Breast epithelium (tissue), 4 donors: ENCODE measurements at regions not wholly inside any gene's neighbourhood (a gene's known extent, or its start where the extent isn't known, plus 50 kb on each side); places are given as distances from the start of the nearest gene placed in this dataset.
A peak's percentile ranks its signal among the peaks of the same experiment; 100 is the strongest.

Source experiments
- DNase-seq, 2 donors: peaks; one replicate each; pipeline ENCODE4 v3.0.0-alpha.2; 2019; ENCODE audit warnings: low spot score in 2 of 2
- H3K27ac ChIP-seq, 2 donors: fragments of 200-600 bp; sonication (generic) in 1 of 2; one replicate each; pipeline ENCODE4 v1.5.1; 2016 to 2019; ENCODE audit warnings: mild to moderate bottlenecking in 1 of 2
- H3K27me3 ChIP-seq, 2 donors: fragments of 200-600 bp; sonication (generic) in 1 of 2; one replicate each; pipeline versions ENCODE4 v1.5.1 to v1.6.0; 2017 to 2019; ENCODE audit warnings: control low read depth in 1 of 2, mild to moderate bottlenecking in 1 of 2
- H3K36me3 ChIP-seq: fragments of 200-600 bp; one replicate; pipeline ENCODE4 v1.5.1; 2019
- H3K4me1 ChIP-seq, 2 donors: fragments of 200-600 bp; sonication (generic); one replicate each; pipeline ENCODE4 v1.5.1; 2016 to 2019; ENCODE audit warnings: control low read depth in 1 of 2
- H3K4me3 ChIP-seq, 3 donors: fragments of 200-600 bp; sonication (generic); 1 replicate in 2 of 3; 2 replicates in 1 of 3; pipeline ENCODE4 v1.5.1; 2016 to 2019; ENCODE audit warnings: mild to moderate bottlenecking in 3 of 3, moderate library complexity in 2 of 3
- H3K9me3 ChIP-seq, 2 donors: fragments of 200-600 bp; sonication (generic) in 1 of 2; one replicate each; pipeline ENCODE4 v1.5.1; 2016 to 2019; ENCODE audit warnings: control low read depth in 1 of 2
- POLR2A ChIP-seq: fragments of 450-650 bp; IDR thresholded peaks from one replicate; pipeline ENCODE4 v1.6.1; 2016; ENCODE audit warnings: antibody characterized with exemption, mild to moderate bottlenecking, moderate library complexity
- POLR2AphosphoS5 ChIP-seq, 3 donors: sonication (generic); formaldehyde crosslinking; IDR thresholded peaks; one replicate each; pipeline ENCODE4 v1.6.1; 2017; ENCODE audit warnings: antibody characterized with exemption in 3 of 3
- intact Hi-C: fragments of 100-400 bp; cut with DNase I; formaldehyde crosslinking; loops from one replicate; pipeline ENCODE4 v1.15.1; 2023; ENCODE audit warnings: low total_unique reads
- TF ChIP-seq, protein P1 (sequence below), 3 donors: fragments of 450-650 bp; IDR thresholded peaks; one replicate each; pipeline ENCODE4 v1.5.1; 2016 to 2017; ENCODE audit warnings: antibody characterized with exemption in 3 of 3, mild to moderate bottlenecking in 3 of 3, moderate library complexity in 3 of 3

DNA sequence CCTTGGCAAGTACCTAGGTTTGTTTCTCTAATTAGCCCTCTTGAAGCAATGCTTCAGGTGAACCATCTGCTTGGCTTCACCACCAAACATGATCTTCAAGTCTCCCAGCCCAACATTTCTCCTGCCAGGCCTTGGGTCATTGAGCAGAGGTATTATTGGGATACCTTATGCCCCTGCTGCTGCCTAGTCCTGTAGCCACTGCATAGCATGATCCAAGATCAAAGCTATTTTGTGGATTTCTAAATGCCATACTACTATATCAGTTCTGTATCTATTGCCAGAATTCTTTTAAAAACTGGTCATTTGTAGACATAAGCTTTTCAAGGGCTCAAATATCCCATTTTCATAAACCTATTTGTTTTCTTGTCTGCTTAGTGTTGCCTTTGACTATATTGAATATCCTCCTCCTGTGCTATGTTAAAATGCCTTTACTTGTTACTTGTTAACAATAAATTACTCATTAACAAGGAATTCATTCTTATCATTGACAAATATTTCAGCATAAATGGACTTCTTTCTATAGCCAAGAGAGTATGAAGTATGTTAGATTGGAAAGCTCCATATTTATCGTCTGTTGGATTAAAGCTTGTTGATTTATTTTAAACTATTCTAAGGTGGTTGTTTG lies 204.5 kb upstream of the RBBP8 start:
- intact Hi-C loops: no loop called here

DNA sequence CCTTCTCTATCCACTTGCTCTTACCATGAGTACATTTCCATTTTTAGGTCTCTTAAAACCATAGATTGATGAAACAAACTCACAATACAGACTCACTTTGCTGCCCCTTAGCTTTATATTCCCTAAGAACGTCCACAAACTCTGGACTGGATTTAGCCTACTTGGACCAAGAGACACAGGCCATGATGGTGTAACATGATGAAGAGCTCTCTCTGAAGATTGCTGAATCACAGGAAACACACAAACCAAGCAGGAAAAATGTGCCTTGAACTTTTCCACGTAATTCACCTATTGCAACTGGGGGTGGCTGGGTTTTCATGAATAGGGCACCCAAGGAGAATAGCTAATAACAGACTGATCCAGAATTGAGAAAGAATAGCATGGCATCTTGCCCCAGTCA lies 201.7 kb upstream of the RBBP8 start:
- intact Hi-C loops: no loop called here
- Histone ChIP-seq H3K27ac (no peak overlapping the region), H3K36me3 (no peaks in the 10 kb centered on the region), H3K27me3 (no peaks in the 10 kb centered on the region), H3K4me1 (no peaks in the 10 kb centered on the region), H3K9me3 (no peaks in the 10 kb centered on the region), H3K4me3 (no peak overlapping the region)
- no peak for DNase-seq
- TF ChIP-seq POLR2AphosphoS5 (IDR thresholded peaks at IDR 0.05): no peak
- no peak for TF ChIP-seq POLR2A
- TF ChIP-seq, protein P1, sequence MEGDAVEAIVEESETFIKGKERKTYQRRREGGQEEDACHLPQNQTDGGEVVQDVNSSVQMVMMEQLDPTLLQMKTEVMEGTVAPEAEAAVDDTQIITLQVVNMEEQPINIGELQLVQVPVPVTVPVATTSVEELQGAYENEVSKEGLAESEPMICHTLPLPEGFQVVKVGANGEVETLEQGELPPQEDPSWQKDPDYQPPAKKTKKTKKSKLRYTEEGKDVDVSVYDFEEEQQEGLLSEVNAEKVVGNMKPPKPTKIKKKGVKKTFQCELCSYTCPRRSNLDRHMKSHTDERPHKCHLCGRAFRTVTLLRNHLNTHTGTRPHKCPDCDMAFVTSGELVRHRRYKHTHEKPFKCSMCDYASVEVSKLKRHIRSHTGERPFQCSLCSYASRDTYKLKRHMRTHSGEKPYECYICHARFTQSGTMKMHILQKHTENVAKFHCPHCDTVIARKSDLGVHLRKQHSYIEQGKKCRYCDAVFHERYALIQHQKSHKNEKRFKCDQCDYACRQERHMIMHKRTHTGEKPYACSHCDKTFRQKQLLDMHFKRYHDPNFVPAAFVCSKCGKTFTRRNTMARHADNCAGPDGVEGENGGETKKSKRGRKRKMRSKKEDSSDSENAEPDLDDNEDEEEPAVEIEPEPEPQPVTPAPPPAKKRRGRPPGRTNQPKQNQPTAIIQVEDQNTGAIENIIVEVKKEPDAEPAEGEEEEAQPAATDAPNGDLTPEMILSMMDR (IDR thresholded peaks at IDR 0.05): no peak

More for the DNA sequence above, 204.5 kb upstream of the RBBP8 start:
- no peaks in the 10 kb centered on the region for H3K4me1 ChIP-seq
- H3K36me3 ChIP-seq: no peaks in the 10 kb centered on the region
- TF ChIP-seq POLR2A (no peak), POLR2AphosphoS5 (IDR thresholded peaks at IDR 0.05) (no peak)
- TF ChIP-seq, protein P1 (IDR thresholded peaks at IDR 0.05): no peak
- DNase-seq: no peak
- H3K27ac ChIP-seq: no peak overlapping the region
- no peaks in the 10 kb centered on the region for H3K27me3 ChIP-seq
- H3K9me3 ChIP-seq: no peaks in the 10 kb centered on the region
- no peak overlapping the region for H3K4me3 ChIP-seq

DNA sequence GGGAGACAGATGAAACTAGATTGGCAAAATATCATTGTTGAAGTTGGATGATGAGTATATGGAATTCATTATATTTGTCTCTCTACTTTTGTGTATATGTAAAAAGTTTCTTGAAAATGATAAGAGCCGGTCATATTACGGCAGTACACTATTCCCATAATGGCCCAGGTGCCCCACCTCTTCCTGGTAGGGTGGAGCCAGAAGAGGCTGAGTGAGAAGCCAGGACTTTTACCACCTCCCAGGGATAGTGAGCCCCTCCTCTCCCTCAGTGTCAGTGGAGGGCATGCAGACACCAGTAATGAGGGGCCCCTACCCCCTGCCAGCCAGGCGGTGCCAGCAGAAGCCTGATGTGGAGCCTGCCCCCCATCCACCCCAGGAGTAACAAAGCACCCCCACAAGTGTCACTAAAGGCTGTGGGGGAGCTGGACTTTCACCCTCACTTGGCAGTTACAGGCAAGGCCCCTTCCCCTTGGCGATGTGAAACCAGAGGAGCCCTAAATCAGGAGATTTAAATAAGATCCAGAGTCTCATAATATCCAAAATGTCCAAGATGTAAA lies 198.9 kb upstream of the RBBP8 start:
- H3K9me3 ChIP-seq: no peaks in the 10 kb centered on the region
- TF ChIP-seq, protein P1 (IDR thresholded peaks at IDR 0.05): no peak
- TF ChIP-seq POLR2A (no peak), POLR2AphosphoS5 (IDR thresholded peaks at IDR 0.05) (no peak)
- DNase-seq: no peak
- H3K27ac ChIP-seq: peak overlapping the region in 1 of 2 donors; percentile 64
- no peaks in the 10 kb centered on the region for H3K27me3 ChIP-seq
- intact Hi-C loops: no loop called here
- no peaks in the 10 kb centered on the region for H3K4me1 ChIP-seq
- no peak overlapping the region for H3K4me3 ChIP-seq
- H3K36me3 ChIP-seq: no peaks in the 10 kb centered on the region

DNA sequence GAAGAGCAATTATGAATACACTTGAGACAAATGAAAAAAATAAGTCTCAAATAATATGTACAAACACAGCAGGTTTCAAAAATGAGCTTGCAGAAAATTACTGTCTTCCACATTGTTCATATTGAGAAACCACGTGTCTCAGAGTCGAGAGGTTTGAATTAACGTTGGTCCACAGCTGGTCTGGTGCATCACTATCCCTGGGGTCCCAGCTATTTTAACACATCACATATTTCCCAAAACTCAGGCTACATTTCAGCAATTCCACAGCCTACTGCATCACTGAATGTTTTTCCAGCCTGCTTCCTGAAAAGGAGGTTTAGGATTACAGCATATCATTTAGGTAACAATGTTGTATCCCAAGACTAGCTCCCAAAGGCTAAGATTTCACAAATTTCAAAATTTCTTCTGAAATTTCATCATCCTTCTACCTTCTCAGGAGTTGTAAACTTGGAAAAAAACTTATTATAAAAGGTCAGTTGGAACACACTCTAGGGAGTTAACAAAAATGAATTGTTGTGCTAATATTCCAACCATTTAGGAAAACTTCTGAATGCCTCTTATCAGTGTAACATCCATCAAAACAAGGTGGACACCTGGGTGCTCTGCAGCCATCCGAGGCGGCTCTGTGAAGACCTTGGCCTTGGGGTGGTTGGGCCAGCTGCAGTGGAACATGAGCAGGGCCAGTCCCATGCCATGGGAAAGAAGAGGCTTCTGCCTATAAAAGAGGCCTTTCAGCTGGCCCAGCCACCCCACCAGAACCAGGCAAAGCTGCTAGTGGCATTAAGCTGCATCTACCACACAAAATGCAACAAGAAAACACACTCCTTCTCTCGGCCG lies 198.1 kb upstream of the RBBP8 start:
- H3K4me3 ChIP-seq: no peak overlapping the region
- H3K27me3 ChIP-seq: no peaks in the 10 kb centered on the region
- no peak for DNase-seq
- no peaks in the 10 kb centered on the region for H3K4me1 ChIP-seq
- H3K27ac ChIP-seq: peak overlapping the region in 1 of 2 donors; percentile 15
- H3K36me3 ChIP-seq: no peaks in the 10 kb centered on the region
- H3K9me3 ChIP-seq: no peaks in the 10 kb centered on the region
- no peak for TF ChIP-seq POLR2A
- TF ChIP-seq, protein P1 (IDR thresholded peaks at IDR 0.05): no peak
- no peak for TF ChIP-seq POLR2AphosphoS5 (IDR thresholded peaks at IDR 0.05)
- intact Hi-C loops: no loop called here

DNA sequence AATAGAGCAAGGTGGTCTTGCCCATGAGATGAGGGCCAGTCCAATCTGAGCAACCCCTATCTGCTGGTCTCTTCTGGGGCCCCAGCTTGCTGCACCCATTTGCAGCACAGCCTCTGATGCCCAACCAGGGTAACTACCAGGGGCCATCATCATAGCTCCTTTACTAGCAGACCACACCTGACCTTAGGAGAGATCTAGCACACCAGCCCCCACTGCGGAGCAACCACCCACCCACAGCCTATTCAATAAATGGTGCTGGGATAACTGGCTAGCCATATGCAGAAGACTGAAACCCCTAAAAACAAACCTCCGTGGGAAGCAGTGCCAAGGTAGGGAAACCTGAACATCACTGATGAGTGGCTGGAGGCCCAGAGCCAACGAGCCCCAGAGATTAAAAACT lies 196.1 kb upstream of the RBBP8 start:
- no peaks in the 10 kb centered on the region for H3K36me3 ChIP-seq
- intact Hi-C loops: no loop called here
- no peak overlapping the region for H3K4me3 ChIP-seq
- no peaks in the 10 kb centered on the region for H3K4me1 ChIP-seq
- H3K27me3 ChIP-seq: no peaks in the 10 kb centered on the region
- no peak for DNase-seq
- TF ChIP-seq POLR2A (no peak), POLR2AphosphoS5 (IDR thresholded peaks at IDR 0.05) (no peak)
- TF ChIP-seq, protein P1 (IDR thresholded peaks at IDR 0.05): no peak
- no peak overlapping the region for H3K27ac ChIP-seq
- H3K9me3 ChIP-seq: no peaks in the 10 kb centered on the region
